Peyer's patch (tissue), 4 donors: ENCODE measurements at regions not wholly inside any gene's neighbourhood (a gene's known extent, or its start where the extent isn't known, plus 50 kb on each side); places are given as distances from the start of the nearest gene placed in this dataset.

Source experiments
- CTCF ChIP-seq, 6 experiments: fragments of 450-650 bp in 4 of 6; fragments of 200-600 bp in 2 of 6; sonication (generic) in 1 of 6; IDR thresholded peaks; one replicate each; pipeline ENCODE4 v1.5.1; 2017 to 2019; ENCODE audit warnings: antibody characterized with exemption in 6 of 6, mild to moderate bottlenecking in 3 of 6, moderate library complexity in 1 of 6
- POLR2A ChIP-seq, 2 donors: fragments of 450-650 bp; IDR thresholded peaks; one replicate each; pipeline ENCODE4 v1.5.1; 2017; ENCODE audit warnings: antibody characterized with exemption in 2 of 2, mild to moderate bottlenecking in 2 of 2, moderate library complexity in 2 of 2

GRCh38 chr13:78897200-78897599 is 238.2 kb upstream of the OBI1 start:
- TF ChIP-seq POLR2A (IDR thresholded peaks at IDR 0.05) (no peak), CTCF (IDR thresholded peaks at IDR 0.05) (no peak)
